ENCODE measurements at regions not wholly inside any gene's neighbourhood (a gene's known extent, or its start where the extent isn't known, plus 50 kb on each side); places are given as distances from the start of the nearest gene placed in this dataset.

DNA sequence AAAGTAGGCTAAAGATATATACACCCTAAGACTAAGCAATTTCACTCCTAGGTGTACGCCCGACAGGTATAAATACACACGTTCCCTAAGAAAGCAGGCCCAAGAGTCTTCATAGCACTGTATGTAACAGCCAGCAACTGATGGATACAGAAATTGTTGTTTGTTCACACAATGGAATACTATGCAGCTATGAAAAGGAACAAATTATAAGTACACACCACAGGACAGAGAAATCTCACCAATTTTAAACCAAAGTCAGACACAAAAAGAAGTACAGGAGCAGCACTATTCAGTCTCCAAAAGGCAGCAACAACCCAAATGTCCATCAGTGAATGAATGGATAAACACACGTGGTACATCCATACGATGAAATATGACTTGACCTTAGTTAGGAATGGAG is 106.1 kb downstream of the LITAF start:
- TF ChIP-seq, protein P1, sequence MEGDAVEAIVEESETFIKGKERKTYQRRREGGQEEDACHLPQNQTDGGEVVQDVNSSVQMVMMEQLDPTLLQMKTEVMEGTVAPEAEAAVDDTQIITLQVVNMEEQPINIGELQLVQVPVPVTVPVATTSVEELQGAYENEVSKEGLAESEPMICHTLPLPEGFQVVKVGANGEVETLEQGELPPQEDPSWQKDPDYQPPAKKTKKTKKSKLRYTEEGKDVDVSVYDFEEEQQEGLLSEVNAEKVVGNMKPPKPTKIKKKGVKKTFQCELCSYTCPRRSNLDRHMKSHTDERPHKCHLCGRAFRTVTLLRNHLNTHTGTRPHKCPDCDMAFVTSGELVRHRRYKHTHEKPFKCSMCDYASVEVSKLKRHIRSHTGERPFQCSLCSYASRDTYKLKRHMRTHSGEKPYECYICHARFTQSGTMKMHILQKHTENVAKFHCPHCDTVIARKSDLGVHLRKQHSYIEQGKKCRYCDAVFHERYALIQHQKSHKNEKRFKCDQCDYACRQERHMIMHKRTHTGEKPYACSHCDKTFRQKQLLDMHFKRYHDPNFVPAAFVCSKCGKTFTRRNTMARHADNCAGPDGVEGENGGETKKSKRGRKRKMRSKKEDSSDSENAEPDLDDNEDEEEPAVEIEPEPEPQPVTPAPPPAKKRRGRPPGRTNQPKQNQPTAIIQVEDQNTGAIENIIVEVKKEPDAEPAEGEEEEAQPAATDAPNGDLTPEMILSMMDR (IDR thresholded peaks at IDR 0.05) = no peak
- TF ChIP-seq POLR2A (IDR thresholded peaks at IDR 0.05) = no peak
